Ovary (tissue), 7 donors: ENCODE measurements at regions not wholly inside any gene's neighbourhood (a gene's known extent, or its start where the extent isn't known, plus 50 kb on each side); places are given as distances from the start of the nearest gene placed in this dataset.

Experiments used
- DNase-seq, 5 donors: peaks; one replicate each; pipeline ENCODE4 v3.0.0-alpha.2; 2019 to 2020
- H3K27ac ChIP-seq, 2 donors: fragments of 200-600 bp; one replicate each; pipeline versions ENCODE4 v1.5.1 to v1.8.0; 2019 to 2022
- H3K27me3 ChIP-seq: fragments of 200-600 bp; one replicate; pipeline ENCODE4 v1.8.0; 2022
- H3K36me3 ChIP-seq: fragments of 200-600 bp; sonication (generic); one replicate; pipeline ENCODE4 v1.5.1; 2019
- H3K4me1 ChIP-seq: one replicate; pipeline ENCODE4 v1.8.1; 2013; ENCODE audit warnings: mild to moderate bottlenecking, moderate library complexity; ENCODE audit not compliant: insufficient read depth
- H3K4me3 ChIP-seq: fragments of 200-600 bp; sonication (generic); one replicate; pipeline ENCODE4 v1.5.1; 2017
- H3K9me3 ChIP-seq, 2 donors: fragments of 200-600 bp in 1 of 2; sonication (generic) in 1 of 2; one replicate each; pipeline versions ENCODE4 v1.5.1 to v1.8.1; 2013 to 2019; ENCODE audit warnings: mild to moderate bottlenecking in 1 of 2, moderate library complexity in 1 of 2
- EP300 ChIP-seq: sonication (generic); formaldehyde crosslinking; IDR thresholded peaks from one replicate; pipeline ENCODE4 v1.6.1; 2017; ENCODE audit warnings: antibody characterized with exemption
- POLR2A ChIP-seq: fragments of 450-650 bp; IDR thresholded peaks from one replicate; pipeline ENCODE4 v1.6.1; 2017; ENCODE audit warnings: antibody characterized with exemption, mild to moderate bottlenecking, moderate library complexity
- WGBS, 3 donors: extraction: QIAGEN DNeasy Blood & Tissue Kit in 1 of 3; methylation state at CpG; one replicate each; pipeline versions ENCODE4 v1.1.5 to v1.1.7; 2013 to 2017; 5-methylcytosine and 5-hydroxymethylcytosine counted together
- intact Hi-C, 4 donors: fragments of 100-400 bp; cut with DNase I; formaldehyde crosslinking; loops; one replicate each; pipeline versions ENCODE4 v1.11.0 to v1.15.1; 2022 to 2023
- TF ChIP-seq, protein P1 (sequence below), 3 donors: fragments of 450-650 bp in 2 of 3; fragments of 200-600 bp in 1 of 3; IDR thresholded peaks; one replicate each; pipeline versions ENCODE4 v1.5.1 to v1.8.0; 2016 to 2022; ENCODE audit warnings: antibody characterized with exemption in 3 of 3, mild to moderate bottlenecking in 1 of 3
- donor health status: DM: no; HTN: no; CAD: no; lungs with moderate emphysema.
- donor health status: DM: no; HTN: no; CAD: no.
- donor health status: Bipolar disorder and iron deficiency.
- donor health status: DM: no; HTN: no; CAD: no.
- donor health status: DM: yes; HTN: yes; CAD: no.

DNA sequence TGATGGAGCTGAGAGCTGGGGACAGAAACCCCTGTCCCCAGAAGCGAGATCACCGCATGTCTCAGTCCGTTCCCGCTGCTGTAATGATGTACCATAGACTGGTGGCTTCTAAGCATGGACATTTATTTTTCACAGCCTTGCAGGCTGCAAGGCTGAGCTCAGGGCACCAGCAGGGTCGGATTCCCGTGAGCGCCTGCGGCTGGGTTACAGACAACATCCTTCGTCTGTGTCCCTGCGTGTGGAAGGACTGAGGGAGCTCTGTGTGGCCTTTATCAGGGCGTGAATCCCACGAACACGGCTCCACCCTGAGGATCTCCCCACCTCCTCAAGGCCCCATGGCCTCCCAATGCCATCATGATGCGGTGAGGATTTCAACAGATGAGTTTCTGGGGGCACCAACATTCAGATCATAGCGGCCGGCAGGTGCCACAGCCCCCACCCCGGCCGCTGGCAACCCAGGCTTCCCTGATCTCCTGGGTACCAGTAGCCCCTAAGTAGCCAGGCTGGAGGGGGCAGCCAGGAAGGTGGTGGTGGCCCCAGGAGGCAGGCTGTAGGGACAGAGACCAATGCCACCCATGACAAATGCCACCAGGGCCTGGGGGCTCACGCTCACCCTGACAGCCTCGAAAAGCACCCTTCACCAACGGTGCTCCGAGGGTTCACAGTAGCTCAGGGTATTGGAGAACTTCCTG, 104.4 kb downstream of the CRYAA start:
- Histone ChIP-seq H3K36me3 (no peaks in the 10 kb centered on the region), H3K27me3 (no peaks in the 10 kb centered on the region), H3K27ac (no peak overlapping the region), H3K9me3 (no peaks in the 10 kb centered on the region), H3K4me3 (no peak overlapping the region), H3K4me1 (peaks cover 12% of the 10 kb centered on the region)
- WGBS, 3 donors: 88 to 94% (median 90%) methylated on average over 22 of the region's 22 CpGs
- DNase-seq: peak in 2 of 5 donors; percentile 12 to 27
- intact Hi-C loops: no loop called here
- TF ChIP-seq EP300: no peak
- TF ChIP-seq, protein P1, sequence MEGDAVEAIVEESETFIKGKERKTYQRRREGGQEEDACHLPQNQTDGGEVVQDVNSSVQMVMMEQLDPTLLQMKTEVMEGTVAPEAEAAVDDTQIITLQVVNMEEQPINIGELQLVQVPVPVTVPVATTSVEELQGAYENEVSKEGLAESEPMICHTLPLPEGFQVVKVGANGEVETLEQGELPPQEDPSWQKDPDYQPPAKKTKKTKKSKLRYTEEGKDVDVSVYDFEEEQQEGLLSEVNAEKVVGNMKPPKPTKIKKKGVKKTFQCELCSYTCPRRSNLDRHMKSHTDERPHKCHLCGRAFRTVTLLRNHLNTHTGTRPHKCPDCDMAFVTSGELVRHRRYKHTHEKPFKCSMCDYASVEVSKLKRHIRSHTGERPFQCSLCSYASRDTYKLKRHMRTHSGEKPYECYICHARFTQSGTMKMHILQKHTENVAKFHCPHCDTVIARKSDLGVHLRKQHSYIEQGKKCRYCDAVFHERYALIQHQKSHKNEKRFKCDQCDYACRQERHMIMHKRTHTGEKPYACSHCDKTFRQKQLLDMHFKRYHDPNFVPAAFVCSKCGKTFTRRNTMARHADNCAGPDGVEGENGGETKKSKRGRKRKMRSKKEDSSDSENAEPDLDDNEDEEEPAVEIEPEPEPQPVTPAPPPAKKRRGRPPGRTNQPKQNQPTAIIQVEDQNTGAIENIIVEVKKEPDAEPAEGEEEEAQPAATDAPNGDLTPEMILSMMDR (IDR thresholded peaks at IDR 0.05): no peak
- TF ChIP-seq POLR2A: no peak

DNA sequence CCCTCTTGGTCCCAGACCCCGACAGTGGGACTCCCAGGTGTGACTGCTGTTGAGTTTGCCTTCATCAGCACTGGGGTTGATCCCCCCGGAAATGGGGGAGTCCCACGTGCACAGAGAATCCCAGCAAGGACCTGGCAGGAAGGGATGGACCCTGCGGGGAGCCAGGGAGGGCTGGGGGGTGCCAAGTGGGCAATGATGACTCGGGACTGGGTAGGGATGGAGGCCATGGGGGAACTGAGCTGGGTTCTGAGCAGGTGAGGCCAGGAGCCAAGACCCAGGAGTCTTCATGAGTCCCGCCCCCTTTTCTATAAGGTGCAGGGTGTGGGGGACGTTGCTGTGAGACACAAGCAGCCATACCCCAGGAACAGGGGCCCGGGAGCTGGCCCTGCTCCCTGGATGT, 103.8 kb downstream of the CRYAA start:
- TF ChIP-seq POLR2A (no peak), EP300 (no peak)
- TF ChIP-seq, protein P1 (IDR thresholded peaks at IDR 0.05): no peak
- no peaks in the 10 kb centered on the region for H3K9me3 ChIP-seq
- intact Hi-C loops: no loop called here
- no peaks in the 10 kb centered on the region for H3K27me3 ChIP-seq
- H3K4me1 ChIP-seq: peaks cover 12% of the 10 kb centered on the region
- 80 to 89% (median 89%) methylated on average over 6 to 8 of the region's 8 CpGs for WGBS, 3 donors
- H3K27ac ChIP-seq: no peak overlapping the region
- H3K36me3 ChIP-seq: no peaks in the 10 kb centered on the region
- peak in 2 of 5 donors; percentile 8 to 27 for DNase-seq
- no peak overlapping the region for H3K4me3 ChIP-seq

DNA sequence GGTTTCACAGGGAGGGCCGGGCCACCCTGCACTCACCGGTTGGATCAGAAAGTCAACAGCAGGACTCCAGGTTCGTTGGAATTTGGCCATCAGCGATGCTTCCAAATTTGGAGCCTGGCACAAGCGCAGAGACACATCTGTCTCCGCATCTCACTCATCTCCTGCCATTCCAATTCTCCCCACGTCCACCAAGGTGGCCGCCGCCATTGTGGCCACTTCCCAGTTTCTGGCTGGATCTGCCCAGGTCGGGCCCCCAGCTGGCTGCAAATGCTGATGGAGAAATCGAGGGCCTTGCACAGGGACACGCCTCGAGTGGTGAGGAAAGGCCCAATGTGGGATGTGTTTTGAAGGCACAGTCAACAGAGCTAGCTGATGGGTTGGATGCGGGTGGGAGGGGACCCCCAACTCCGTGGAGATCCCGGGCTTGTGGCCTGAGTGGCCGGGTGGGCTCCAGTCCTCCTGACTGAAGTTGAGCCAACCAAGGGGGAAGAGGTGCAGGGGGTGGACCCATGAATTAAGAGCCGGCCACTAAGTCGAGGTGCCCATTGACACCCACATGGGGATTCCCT, 102.7 kb downstream of the CRYAA start:
- WGBS, 3 donors: 78 to 80% (median 79%) methylated on average over 19 of the region's 19 CpGs
- intact Hi-C loops: no loop called here
- TF ChIP-seq POLR2A: no peak
- TF ChIP-seq, protein P1 (IDR thresholded peaks at IDR 0.05): no peak
- no peak for TF ChIP-seq EP300
- H3K36me3 ChIP-seq: no peaks in the 10 kb centered on the region
- DNase-seq: peak in 2 of 5 donors; percentile 16 to 34
- H3K27me3 ChIP-seq: no peaks in the 10 kb centered on the region
- peaks cover 12% of the 10 kb centered on the region for H3K4me1 ChIP-seq
- no peak overlapping the region for H3K27ac ChIP-seq
- no peaks in the 10 kb centered on the region for H3K9me3 ChIP-seq
- H3K4me3 ChIP-seq: no peak overlapping the region

DNA sequence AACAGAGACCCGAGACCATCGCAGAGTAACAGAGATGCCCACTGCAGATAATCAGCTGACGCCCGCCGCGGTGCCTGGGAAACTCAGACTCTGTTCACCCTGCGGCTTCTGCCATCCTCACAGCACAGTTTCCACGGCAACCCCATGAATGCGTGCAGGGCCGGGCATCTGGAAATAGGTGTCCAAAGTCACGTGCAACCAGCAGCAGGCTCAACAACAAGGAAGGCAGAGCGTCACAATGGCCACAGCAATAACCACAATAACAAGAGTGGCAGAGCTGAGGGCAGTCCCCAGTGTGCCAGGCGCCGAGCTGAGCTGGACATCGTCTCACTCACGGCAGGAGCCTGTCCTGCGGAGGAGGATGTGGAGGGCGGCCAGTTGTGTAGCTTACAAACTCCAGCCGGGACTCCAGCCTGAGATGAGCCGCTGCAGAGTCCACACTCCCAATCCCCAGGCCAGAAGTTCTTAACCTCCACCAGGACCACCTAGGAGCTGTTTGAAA, 102.0 kb downstream of the CRYAA start:
- intact Hi-C loops: no loop called here
- no peaks in the 10 kb centered on the region for H3K27me3 ChIP-seq
- H3K27ac ChIP-seq: no peak overlapping the region
- peak in 2 of 5 donors; percentile 31 to 66 for DNase-seq
- H3K4me3 ChIP-seq: no peak overlapping the region
- H3K9me3 ChIP-seq: no peaks in the 10 kb centered on the region
- 6 to 26% (median 10%) methylated on average over 20 of the region's 20 CpGs for WGBS, 3 donors
- no peak for TF ChIP-seq EP300
- TF ChIP-seq, protein P1 (IDR thresholded peaks at IDR 0.05): no peak
- TF ChIP-seq POLR2A: no peak
- H3K4me1 ChIP-seq: peaks cover 12% of the 10 kb centered on the region
- H3K36me3 ChIP-seq: no peaks in the 10 kb centered on the region
